Fibroblast of skin of back (primary cell): ENCODE measurements at regions not wholly inside any gene's neighbourhood (a gene's known extent, or its start where the extent isn't known, plus 50 kb on each side); places are given as distances from the start of the nearest gene placed in this dataset.

ENCODE experiments used
- DNase-seq: peaks from one replicate; pipeline ENCODE4 v3.0.0-alpha.2; 2013

GRCh38 chr11:26777372-26777808, 55.5 kb upstream of the SLC5A12 start:
- DNase-seq, result no peak

GRCh38 chr11:26778000-26778757, 56.3 kb upstream of the SLC5A12 start:
- DNase-seq, result peak; percentile 86

DNA sequence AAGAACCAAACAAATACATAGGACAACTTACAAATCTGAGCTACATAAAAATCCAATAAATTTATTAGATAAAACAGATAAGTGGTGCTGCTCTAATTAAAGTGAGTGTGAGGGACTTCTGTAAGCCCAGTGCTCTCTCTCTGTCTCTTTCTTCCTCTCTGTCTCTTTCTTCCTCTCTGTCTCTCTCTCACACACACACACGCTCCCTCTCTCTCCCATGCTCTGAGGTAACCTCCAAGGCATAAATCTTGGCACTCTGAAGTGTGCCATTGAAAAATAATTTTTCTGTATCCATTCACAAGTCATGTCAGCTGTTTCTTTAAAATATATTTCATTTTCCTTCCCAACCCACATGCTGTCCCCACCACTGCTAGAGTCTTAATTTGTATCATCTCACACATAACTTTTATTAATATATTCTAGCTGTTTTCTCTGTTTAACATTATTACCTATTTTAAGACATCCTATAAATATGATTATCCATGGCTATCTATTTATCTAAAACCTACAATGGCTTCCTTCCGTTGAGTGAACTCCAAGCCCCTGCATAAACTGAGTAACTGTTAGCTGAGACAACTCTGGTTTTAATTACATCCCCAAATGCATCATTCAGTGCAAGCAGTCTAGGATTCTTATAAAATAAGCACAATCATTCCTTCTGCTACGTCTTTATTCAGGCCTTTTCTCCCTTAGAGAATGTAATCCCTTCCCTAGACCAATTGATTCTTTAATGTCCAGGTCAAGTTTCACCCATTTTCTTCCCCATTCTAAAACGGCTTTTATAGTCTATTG, 57.4 kb upstream of the SLC5A12 start:
- DNase-seq, result no peak

DNA sequence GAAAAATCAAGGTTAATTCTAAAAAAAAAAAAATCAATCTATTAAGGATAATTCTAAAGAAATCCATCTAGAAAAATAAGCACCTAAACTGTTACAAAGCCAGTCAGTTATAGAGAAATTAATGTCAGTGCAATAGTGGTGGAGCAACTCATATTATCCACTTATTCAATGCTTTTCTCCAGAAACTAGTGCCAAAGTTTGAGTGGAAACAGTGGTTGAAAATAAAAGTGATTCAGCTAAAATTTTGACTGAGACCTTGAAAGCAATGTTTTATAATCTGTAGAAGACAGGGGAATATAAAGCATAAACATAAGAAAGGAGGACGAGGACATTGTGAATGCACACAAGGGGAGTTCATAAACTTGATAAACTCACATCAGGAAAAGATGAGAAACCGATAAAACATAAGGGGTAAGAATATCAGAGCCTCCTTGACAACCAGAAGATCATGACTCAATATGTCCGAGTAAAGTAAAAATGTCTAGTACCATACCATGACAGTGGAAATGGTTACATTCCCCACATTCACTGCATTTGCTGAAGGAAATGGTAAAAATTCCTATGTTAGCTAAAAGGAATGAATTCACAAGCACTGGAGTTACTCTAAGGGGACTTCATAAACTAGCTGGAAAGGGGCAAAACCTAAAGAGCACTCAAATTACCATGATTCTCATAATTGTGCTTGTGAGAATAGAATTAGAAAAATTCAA, 58.7 kb upstream of the SLC5A12 start:
- DNase-seq, result peak; percentile 82

DNA sequence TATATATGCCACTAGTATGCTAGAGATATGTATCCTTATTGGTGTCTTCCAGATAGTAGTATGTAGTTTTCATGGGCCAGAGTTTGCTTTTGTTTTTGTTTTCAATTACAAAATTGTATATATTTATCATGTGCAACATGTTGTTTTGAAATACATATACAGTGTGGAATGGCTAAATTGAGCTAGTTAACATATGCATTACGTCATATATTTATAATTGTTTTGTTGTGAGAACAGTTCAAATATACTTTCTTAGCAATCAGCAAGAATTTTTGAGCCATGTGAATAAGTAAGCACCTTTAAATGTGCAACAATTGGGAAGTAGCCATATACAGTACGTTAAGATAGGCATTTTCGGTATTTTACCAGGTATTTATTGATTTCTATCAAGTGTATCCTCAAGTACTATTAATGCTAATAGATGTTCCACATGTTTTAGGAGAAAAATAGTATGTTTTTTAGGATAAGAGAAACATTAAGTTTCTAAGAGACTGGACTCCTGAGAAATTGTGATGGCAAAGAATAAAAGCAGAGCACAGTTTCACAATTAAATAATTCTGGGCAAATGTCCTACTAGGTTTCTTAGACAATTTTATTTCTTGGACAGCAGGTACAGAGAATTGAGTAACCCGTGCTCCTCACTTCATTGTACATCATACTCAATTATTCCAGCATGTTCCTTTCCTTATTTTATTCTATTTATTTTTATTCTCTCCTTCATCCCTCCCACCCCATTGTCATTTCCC, 60.5 kb upstream of the SLC5A12 start:
- no peak for DNase-seq

- no peak for DNase-seq
These were observed 62.1 kb upstream of the SLC5A12 start for GRCh38 chr11:26783997-26784396.

- DNase-seq, result no peak
These were observed 68.9 kb upstream of the SLC5A12 start for GRCh38 chr11:26790738-26791137.

GRCh38 chr11:26792941-26793340, 71.1 kb upstream of the SLC5A12 start:
- peak; percentile 88 for DNase-seq

- no peak for DNase-seq
These were observed 71.6 kb upstream of the SLC5A12 start for GRCh38 chr11:26793487-26793886.

GRCh38 chr11:26801601-26802000, 79.7 kb upstream of the SLC5A12 start:
- DNase-seq, result no peak

DNA sequence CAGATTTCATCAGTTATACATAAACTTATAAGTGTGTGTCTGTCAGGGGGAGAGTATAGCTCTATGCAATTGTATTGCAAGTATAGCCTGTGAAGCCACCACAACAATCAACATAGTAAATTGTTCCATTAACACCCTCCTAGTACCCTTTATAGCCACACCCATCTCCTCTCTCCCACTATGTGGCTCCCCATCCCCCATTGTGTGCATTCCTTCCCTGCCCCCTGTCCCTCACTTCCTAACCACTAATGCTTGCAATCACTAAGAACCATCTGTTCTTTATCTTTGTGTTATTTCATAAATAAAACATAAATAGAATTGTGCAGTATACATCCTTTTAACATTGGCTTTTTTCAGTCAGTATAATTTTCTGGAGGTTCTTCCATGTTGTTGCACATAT, 83.1 kb upstream of the SLC5A12 start:
- DNase-seq, result no peak

DNA sequence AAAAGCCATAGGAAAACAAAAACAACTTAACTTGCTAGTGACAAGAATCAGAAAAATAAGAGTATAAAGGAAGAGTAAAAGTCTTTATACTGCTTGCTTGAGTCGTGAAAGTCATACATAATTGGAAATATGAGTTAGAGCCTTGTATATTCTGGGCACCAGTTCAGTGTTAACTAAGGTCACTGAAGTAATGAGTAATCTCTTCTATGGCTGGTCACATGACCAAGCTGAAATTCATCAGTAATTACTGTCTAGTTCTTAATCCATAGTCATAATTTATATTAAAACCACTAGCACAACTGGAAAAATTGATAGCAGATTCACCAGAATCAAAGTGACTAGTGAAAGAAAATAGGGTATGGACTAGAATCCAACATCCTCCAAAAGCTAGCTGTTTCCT, 84.4 kb upstream of the SLC5A12 start:
- peak; percentile 38 for DNase-seq

DNA sequence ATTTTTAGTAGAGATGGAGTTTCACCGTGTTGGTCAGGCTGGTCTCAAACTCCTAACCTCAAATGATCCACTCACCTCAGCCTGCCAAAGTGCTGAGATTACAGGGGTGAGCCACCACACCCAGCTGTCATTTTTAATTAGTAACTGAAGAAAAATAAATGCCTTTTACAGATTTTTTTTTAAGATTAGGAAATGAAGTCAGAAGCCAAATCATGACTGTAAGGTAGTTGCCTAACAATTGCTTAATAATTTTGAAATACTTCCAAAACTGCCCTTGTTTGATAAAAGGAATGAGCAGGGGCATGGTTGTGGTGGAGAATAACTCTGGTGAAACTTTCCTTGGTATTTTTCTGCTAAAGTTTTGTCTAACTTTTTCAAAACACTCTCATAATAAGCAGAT, 98.9 kb upstream of the SLC5A12 start:
- DNase-seq, result peak; percentile 46

- DNase-seq, result no peak
These were observed 102.1 kb upstream of the SLC5A12 start for GRCh38 chr11:26823963-26824362.

DNA sequence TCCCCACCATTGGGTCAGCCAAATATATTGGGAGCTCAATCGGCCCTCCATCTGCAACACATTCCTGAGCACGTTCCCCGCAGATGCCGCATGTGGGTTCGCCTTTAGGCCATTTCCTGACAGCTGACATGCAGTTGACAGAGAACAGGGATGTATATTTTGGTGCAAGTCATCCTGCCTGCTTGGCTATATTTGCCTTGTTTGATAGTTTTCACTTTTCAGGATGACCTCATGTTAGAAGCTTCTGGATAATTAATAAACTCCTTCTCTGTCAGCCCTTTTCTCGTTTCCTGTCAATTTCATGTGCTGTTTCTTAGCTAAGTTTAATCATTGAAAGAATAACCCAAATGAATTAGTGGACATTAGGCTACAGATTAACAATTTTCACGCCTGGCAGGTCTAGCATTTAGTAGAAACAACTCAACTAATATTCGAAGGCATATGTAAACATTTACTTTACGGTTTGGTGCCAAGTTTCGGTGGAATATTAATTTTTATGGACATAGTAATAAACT, 105.8 kb upstream of the SLC5A12 start:
- peak; percentile 53 for DNase-seq

DNA sequence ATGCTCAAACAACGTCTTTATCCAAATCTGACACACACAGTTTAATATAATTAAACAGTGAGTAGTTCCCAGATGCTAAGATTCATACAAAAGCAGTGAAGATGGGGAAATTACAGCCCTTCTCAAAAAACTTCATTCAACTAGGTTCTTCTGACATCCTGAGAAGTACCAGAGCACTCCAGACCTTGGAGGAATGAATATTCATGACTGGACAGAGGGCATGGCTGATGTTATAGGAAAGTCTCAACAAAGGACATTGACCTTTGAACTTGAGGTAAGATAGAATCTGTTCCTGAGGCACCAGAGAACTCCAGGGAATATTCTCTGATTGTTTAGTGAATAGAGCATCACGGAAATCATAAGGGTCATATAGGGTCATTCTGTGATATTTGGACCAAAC, 106.4 kb upstream of the SLC5A12 start:
- DNase-seq, result no peak

GRCh38 chr11:26830218-26830617, 108.4 kb upstream of the SLC5A12 start:
- DNase-seq, result no peak

DNA sequence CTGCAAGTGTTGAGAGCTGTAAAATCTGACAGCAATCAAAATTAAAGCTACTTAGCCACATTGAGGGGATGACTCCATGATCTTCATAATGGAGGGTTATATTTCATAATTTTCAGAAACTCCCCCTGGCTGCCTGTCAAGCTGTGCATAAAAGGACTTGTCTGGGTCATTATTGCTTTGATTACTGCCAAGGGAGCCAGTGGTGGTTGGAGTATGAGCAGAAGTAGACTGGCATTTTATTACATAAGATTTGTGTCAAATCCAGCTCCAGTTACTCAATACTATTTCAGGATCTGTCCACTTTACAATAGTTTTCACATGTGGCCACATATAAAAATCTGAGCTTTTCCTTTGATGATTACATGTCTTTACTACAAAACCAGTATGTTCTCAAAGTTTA, 108.9 kb upstream of the SLC5A12 start:
- DNase-seq, result no peak

- no peak for DNase-seq
These were observed 112.7 kb upstream of the SLC5A12 start for GRCh38 chr11:26834601-26835000.

GRCh38 chr11:26835611-26836010, 113.8 kb upstream of the SLC5A12 start:
- DNase-seq, result no peak

DNA sequence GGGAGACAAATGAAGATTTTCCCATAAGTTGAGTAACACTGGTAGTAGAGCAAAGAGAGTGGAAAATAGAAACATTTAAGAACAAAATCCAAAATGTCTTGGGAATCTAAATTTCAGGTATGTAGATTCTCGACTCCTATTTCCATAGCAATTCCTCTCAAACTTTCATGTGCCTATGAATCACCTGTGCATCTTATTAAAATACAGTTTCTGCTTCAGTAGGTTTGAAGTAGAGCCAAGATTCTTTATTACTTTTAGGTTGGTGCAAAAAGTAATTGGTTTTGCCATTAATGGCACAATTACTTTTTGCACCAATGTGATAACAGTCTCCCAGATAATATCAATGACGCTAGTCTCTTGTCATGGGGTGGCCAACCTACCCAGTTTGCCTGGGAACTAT, 115.3 kb upstream of the SLC5A12 start:
- no peak for DNase-seq

DNA sequence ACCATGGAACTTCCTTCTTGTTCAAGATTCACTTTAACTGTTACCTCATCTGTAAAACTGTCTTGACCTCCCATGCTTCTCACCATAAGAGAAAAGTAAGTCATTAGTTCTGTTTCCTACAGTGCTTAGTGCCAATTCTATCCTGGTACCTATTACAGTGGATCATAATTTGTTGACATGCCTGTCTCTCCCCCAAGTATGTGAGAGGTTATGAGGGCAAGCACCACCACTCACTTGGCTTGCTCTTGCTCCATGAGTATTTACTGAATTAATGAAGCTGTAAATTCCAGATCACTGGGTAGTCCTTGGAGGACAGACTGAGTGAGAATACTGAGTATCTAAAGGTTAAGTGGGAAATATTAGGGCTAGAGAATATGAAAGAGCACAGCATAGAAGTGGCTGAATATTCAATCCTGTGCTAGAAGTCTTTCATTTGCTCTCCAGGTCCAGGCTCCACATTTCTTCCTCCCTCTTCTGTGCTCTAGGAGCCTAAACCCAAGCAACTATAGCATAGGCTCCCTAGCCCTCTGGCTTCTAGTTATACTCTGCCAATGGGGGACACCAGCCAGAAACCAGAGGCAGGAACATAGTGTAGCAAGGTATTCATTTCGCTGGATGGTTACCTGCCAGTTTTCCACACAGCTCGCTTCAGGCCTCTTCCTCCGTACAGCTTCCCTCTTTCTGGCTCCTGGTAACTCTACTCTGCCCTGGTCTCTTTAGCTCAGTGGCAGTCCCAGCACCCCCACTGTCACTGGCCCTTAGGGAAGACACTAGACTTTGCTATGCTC, 118.2 kb upstream of the SLC5A12 start:
- DNase-seq, result no peak
